ENCODE measurements at regions not wholly inside any gene's neighbourhood (a gene's known extent, or its start where the extent isn't known, plus 50 kb on each side); places are given as distances from the start of the nearest gene placed in this dataset.

DNA sequence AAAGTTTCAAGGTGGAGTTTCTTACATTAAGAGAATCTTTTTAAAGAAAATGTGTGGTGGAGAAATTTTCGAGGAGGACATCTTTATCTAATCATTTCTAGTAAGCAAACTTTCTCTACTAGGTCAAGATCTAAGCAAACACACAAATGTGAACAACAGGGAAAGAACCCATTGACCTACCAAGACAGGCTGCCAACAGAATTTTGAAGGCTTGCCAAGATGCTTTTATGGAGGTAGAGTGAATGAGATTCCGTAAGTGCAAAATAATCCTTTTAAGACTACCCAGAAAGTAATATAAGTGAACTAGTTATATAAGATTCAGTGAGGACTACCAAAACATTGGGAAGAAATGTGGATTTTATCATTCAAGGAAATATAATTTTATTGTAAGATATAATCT is 357.1 kb upstream of the PDE3A start:
- DNase-seq, result no peak
- Mint-ChIP-seq H3K27ac (ENCODE audit: unreplicated experiment) (no peak overlapping the region), H3K27me3 (ENCODE audit: unreplicated experiment) (no peaks in the 10 kb centered on the region), H3K4me1 (ENCODE audit: low read depth, unreplicated experiment) (peaks cover 6% of the 10 kb centered on the region), H3K9me3 (ENCODE audit: unreplicated experiment) (peaks cover 3% of the 10 kb centered on the region), H3K4me3 (ENCODE audit: unreplicated experiment) (no peak overlapping the region), H3K36me3 (ENCODE audit: unreplicated experiment) (peaks cover 4% of the 10 kb centered on the region)
- TF ChIP-seq, protein P1, sequence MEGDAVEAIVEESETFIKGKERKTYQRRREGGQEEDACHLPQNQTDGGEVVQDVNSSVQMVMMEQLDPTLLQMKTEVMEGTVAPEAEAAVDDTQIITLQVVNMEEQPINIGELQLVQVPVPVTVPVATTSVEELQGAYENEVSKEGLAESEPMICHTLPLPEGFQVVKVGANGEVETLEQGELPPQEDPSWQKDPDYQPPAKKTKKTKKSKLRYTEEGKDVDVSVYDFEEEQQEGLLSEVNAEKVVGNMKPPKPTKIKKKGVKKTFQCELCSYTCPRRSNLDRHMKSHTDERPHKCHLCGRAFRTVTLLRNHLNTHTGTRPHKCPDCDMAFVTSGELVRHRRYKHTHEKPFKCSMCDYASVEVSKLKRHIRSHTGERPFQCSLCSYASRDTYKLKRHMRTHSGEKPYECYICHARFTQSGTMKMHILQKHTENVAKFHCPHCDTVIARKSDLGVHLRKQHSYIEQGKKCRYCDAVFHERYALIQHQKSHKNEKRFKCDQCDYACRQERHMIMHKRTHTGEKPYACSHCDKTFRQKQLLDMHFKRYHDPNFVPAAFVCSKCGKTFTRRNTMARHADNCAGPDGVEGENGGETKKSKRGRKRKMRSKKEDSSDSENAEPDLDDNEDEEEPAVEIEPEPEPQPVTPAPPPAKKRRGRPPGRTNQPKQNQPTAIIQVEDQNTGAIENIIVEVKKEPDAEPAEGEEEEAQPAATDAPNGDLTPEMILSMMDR (IDR thresholded peaks at IDR 0.05; ENCODE audit: partially characterized antibody, unreplicated experiment), result no peak

DNA sequence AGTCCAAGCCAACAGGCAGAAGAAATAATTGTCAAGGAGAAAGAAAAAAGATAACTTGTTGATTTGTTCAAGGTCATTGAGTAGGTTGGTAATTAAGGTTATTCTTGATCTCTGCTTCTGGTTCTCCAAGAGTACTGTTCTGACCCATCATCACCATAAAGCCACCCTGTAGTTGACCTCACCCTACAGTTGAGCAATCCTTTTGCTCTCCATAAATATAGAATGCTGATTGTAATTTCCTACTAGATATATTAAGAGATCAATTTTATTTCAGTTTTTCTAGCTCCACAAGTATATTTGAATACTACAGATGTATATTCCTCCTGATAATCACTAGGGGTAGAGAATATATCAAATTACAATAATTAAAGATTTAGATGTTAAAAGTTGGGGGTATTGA is 350.5 kb upstream of the PDE3A start:
- Mint-ChIP-seq H3K27me3 (ENCODE audit: unreplicated experiment) (no peaks in the 10 kb centered on the region), H3K4me3 (ENCODE audit: unreplicated experiment) (no peak overlapping the region), H3K36me3 (ENCODE audit: unreplicated experiment) (no peaks in the 10 kb centered on the region), H3K9me3 (ENCODE audit: unreplicated experiment) (no peaks in the 10 kb centered on the region), H3K27ac (ENCODE audit: unreplicated experiment) (no peak overlapping the region), H3K4me1 (ENCODE audit: low read depth, unreplicated experiment) (no peaks in the 10 kb centered on the region)
- TF ChIP-seq, protein P1 (IDR thresholded peaks at IDR 0.05; ENCODE audit: partially characterized antibody, unreplicated experiment), result no peak
- DNase-seq, result no peak

DNA sequence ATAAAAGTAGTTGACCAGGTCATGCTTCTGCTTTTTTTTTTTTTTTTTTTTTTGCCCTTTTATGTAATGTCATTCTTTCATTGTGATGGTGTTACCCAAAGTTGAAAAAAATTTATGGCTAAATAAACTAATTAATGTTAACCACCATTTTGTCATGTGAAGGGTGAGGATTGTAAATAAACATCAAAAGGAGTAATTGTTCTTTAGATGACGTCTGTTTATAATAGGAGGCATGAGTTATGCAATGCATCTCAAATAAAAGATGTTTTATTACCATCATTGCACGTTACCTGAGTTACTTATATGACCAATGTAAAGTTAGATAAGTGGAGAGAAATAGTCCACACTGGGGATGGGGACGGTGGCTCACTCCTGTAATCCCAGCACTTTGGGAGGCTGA is 349.9 kb upstream of the PDE3A start:
- Mint-ChIP-seq H3K27me3 (ENCODE audit: unreplicated experiment) (no peaks in the 10 kb centered on the region), H3K9me3 (ENCODE audit: unreplicated experiment) (no peaks in the 10 kb centered on the region), H3K36me3 (ENCODE audit: unreplicated experiment) (no peaks in the 10 kb centered on the region), H3K27ac (ENCODE audit: unreplicated experiment) (no peak overlapping the region), H3K4me3 (ENCODE audit: unreplicated experiment) (no peak overlapping the region), H3K4me1 (ENCODE audit: low read depth, unreplicated experiment) (no peaks in the 10 kb centered on the region)
- DNase-seq, result no peak
- TF ChIP-seq, protein P1 (IDR thresholded peaks at IDR 0.05; ENCODE audit: partially characterized antibody, unreplicated experiment), result no peak

DNA sequence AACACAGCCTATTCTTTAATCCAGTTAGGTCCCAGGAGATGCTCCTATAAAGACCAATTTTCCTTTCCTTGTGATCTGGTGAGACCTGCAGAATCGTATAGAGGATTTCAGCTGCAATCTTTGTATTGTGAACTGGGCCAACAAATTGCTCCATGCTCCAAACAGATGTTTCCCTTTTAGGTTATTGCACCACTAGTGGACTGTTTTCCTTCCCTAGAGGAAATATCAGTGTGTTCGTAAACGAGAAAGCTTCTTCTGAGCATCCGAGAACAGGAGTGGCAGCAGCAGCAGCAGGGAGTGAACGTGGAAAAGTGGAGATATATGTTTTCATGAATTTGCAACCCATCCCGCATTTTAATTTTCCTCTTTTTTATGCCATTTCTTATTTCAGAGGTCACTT is 344.1 kb upstream of the PDE3A start:
- Mint-ChIP-seq H3K9me3 (ENCODE audit: unreplicated experiment) (no peaks in the 10 kb centered on the region), H3K27me3 (ENCODE audit: unreplicated experiment) (no peaks in the 10 kb centered on the region)
- no peak for DNase-seq

DNA sequence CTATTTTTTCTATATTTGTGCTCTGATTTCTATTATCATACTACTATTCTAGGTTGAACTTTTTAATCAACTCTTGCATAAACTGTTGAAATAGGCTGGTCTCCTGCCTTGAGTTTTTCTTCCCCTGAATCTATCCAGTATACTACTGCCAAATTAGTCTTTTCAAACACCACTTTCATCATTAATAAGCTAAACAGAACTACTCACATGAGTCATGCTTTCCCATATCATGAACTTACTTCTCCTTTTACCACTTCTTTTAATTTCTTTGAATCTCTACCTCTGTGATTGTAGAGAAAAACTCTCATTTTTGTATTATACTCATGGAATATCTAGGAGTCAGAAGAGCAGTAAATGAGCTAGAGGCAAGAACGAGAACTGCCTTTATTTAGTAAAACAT is 340.3 kb upstream of the PDE3A start:
- H3K27ac Mint-ChIP-seq (ENCODE audit: unreplicated experiment), result no peak overlapping the region
- H3K4me3 Mint-ChIP-seq (ENCODE audit: unreplicated experiment), result no peak overlapping the region
- TF ChIP-seq, protein P1 (IDR thresholded peaks at IDR 0.05; ENCODE audit: partially characterized antibody, unreplicated experiment), result no peak
- H3K4me1 Mint-ChIP-seq (ENCODE audit: low read depth, unreplicated experiment), result peaks cover 5% of the 10 kb centered on the region
- no peaks in the 10 kb centered on the region for H3K9me3 Mint-ChIP-seq (ENCODE audit: unreplicated experiment)
- H3K36me3 Mint-ChIP-seq (ENCODE audit: unreplicated experiment), result no peaks in the 10 kb centered on the region
- H3K27me3 Mint-ChIP-seq (ENCODE audit: unreplicated experiment), result no peaks in the 10 kb centered on the region
- DNase-seq, result no peak

More for the DNA sequence above, 344.1 kb upstream of the PDE3A start:
- Mint-ChIP-seq H3K27ac (ENCODE audit: unreplicated experiment) (no peak overlapping the region), H3K36me3 (ENCODE audit: unreplicated experiment) (no peaks in the 10 kb centered on the region), H3K4me3 (ENCODE audit: unreplicated experiment) (no peak overlapping the region), H3K4me1 (ENCODE audit: low read depth, unreplicated experiment) (peaks cover 5% of the 10 kb centered on the region)
- TF ChIP-seq, protein P1 (IDR thresholded peaks at IDR 0.05; ENCODE audit: partially characterized antibody, unreplicated experiment), result no peak
